ENCODE measurements at regions not wholly inside any gene's neighbourhood (a gene's known extent, or its start where the extent isn't known, plus 50 kb on each side); places are given as distances from the start of the nearest gene placed in this dataset.

DNA sequence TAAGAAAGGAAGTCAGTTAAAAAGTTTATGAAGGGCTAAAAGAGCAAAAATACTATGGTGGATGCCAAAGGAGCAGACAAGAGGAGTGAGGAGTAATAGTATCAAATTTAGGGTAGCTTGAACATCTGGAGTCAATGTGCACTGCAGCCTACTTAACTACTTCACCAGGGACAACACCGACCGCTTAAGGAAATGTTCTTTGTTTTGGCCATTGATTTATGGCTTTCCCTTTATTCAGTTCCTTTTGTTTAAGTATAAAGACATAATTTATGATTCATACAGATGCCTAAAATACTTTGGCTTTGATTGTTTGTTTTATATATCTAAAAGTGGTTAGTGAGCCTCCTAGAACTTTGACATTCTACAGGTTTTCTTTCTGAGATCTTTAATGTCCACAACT, 276.3 kb upstream of the PRR20A start:
- no peak for TF ChIP-seq POLR2AphosphoS5 (IDR thresholded peaks at IDR 0.05)
- TF ChIP-seq, protein P1, sequence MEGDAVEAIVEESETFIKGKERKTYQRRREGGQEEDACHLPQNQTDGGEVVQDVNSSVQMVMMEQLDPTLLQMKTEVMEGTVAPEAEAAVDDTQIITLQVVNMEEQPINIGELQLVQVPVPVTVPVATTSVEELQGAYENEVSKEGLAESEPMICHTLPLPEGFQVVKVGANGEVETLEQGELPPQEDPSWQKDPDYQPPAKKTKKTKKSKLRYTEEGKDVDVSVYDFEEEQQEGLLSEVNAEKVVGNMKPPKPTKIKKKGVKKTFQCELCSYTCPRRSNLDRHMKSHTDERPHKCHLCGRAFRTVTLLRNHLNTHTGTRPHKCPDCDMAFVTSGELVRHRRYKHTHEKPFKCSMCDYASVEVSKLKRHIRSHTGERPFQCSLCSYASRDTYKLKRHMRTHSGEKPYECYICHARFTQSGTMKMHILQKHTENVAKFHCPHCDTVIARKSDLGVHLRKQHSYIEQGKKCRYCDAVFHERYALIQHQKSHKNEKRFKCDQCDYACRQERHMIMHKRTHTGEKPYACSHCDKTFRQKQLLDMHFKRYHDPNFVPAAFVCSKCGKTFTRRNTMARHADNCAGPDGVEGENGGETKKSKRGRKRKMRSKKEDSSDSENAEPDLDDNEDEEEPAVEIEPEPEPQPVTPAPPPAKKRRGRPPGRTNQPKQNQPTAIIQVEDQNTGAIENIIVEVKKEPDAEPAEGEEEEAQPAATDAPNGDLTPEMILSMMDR (IDR thresholded peaks at IDR 0.05): no peak
- TF ChIP-seq EP300 (IDR thresholded peaks at IDR 0.05): no peak
- no peak for TF ChIP-seq POLR2A (IDR thresholded peaks at IDR 0.05)
